Panc1 (cell line): ENCODE measurements at regions not wholly inside any gene's neighbourhood (a gene's known extent, or its start where the extent isn't known, plus 50 kb on each side); places are given as distances from the start of the nearest gene placed in this dataset.

Experiments
- ATAC-seq: fragments of 200-7000 bp; cut with Tn5 transposase; 2 replicates; pipeline ENCODE4 v1.9.1; 2020; ENCODE audit warnings: mild to moderate bottlenecking, moderate library complexity
- BruUV-seq: library from RNA; stranded (reverse); fragments of 400-500 nt; replicated peaks from 2 replicates; lab custom pipeline; 2021; lab: Mats Ljungman, UMichigan
- CTCF ChIA-PET: fragments of 300-600 bp; sonication (Branson Sonifier 250); formaldehyde crosslinking; loops from one replicate; lab custom pipeline; 2022; ENCODE audit warnings: antibody characterized with exemption; lab: Charles Lee
- POLR2A ChIA-PET: fragments of 300-600 bp; sonication (Branson Sonifier 250); formaldehyde crosslinking; loops from one replicate; lab custom pipeline; 2022; ENCODE audit warnings: antibody characterized with exemption; lab: Charles Lee
- DNase-seq: peaks from one replicate; pipeline ENCODE4 v3.0.0-alpha.2; 2010; ENCODE audit warnings: low read depth, low spot score
- H3K27ac ChIP-seq: 2 replicates; pipeline ENCODE4 v1.5.1; 2011; ENCODE audit warnings: mild to moderate bottlenecking, low read length, inconsistent platforms
- H3K27me3 ChIP-seq: fragments of 200-500 bp; sonication (Bioruptor generic); 2 replicates; pipeline ENCODE4 v1.6.0; 2014; ENCODE audit warnings: low read length, inconsistent platforms; ENCODE audit not compliant: control insufficient read depth, insufficient read depth
- H3K36me3 ChIP-seq: fragments of 200-500 bp; sonication (Bioruptor generic); 2 replicates; pipeline ENCODE4 v1.5.1; 2014; ENCODE audit warnings: inconsistent platforms, mild to moderate bottlenecking, low read length, moderate library complexity; ENCODE audit not compliant: control insufficient read depth, insufficient read depth
- H3K4me1 ChIP-seq: 2 replicates; pipeline ENCODE4 v1.5.1; 2011; ENCODE audit warnings: inconsistent platforms, mild to moderate bottlenecking, low read length, moderate library complexity; ENCODE audit not compliant: control insufficient read depth, insufficient read depth
- H3K4me3 ChIP-seq, 2 experiments: 2 replicates each; pipeline ENCODE4 v1.5.1; 2011 to 2012; ENCODE audit warnings: low read depth in 2 of 2, low read length in 2 of 2, mild to moderate bottlenecking in 2 of 2, inconsistent platforms in 1 of 2, moderate library complexity in 1 of 2
- H3K9me3 ChIP-seq: fragments of 200-500 bp; sonication (Bioruptor generic); 2 replicates; pipeline ENCODE4 v1.5.1; 2014; ENCODE audit warnings: low read depth, mild to moderate bottlenecking, inconsistent platforms, low read length, moderate library complexity; ENCODE audit not compliant: control insufficient read depth, insufficient read depth
- CTCF ChIP-seq: fragments of 450-650 bp; IDR thresholded peaks from 2 replicates; pipeline ENCODE4 v1.5.1; 2017; ENCODE audit warnings: mild to moderate bottlenecking
- POLR2AphosphoS5 ChIP-seq: IDR thresholded peaks from 2 replicates; pipeline ENCODE4 v1.6.1; 2012; ENCODE audit warnings: mild to moderate bottlenecking, low read depth, low read length, moderate library complexity
- REST ChIP-seq, 2 experiments: IDR thresholded peaks; 2 replicates each; pipeline ENCODE4 v1.6.1; 2011 to 2012; ENCODE audit warnings: low read depth in 2 of 2, control low read depth in 1 of 2, low read length in 1 of 2, mild to moderate bottlenecking in 1 of 2, moderate library complexity in 1 of 2; ENCODE audit not compliant: insufficient read depth in 1 of 2
- SIN3A ChIP-seq: IDR thresholded peaks from 2 replicates; pipeline ENCODE4 v1.6.1; 2012; ENCODE audit warnings: low read depth, mild to moderate bottlenecking, low read length, moderate library complexity, borderline replicate concordance; ENCODE audit not compliant: insufficient read depth
- TCF7L2 ChIP-seq: IDR thresholded peaks from 2 replicates; pipeline ENCODE4 v1.6.1; 2011; ENCODE audit warnings: mild to moderate bottlenecking, low read depth, low read length, inconsistent platforms
- in situ Hi-C: cut with HindIII; loops from 2 replicates; pipeline ENCODE4 v1.10.0; 2016; ENCODE audit warnings: low sequenced_read_pairs, low pct_unique_long_range_greater_than_20kb
- intact Hi-C: fragments of 100-400 bp; cut with micrococcal nuclease; formaldehyde crosslinking; loops from one replicate; pipeline ENCODE4 v1.10.0; 2022; ENCODE audit not compliant: unreplicated experiment

- ATAC-seq, result no peak
- CTCF ChIA-PET, result no interaction called here
Observed at GRCh38 chr1:116257341-116257767, 115.7 kb upstream of the ATP1A1 start.

GRCh38 chr1:116257836-116258235, 115.2 kb upstream of the ATP1A1 start:
- POLR2A ChIA-PET, result no interaction called here
- in situ Hi-C loops (no loop called here), intact Hi-C loops (no loop called here)
- Histone ChIP-seq H3K36me3 (no peaks in the 10 kb centered on the region), H3K27me3 (no peaks in the 10 kb centered on the region; the same call in 1 of the 2 replicates), H3K9me3 (no peaks in the 10 kb centered on the region), H3K27ac (no peak overlapping the region), H3K4me1 (no peaks in the 10 kb centered on the region), H3K4me3 (no peak overlapping the region)
- no peak for TF ChIP-seq TCF7L2
- CTCF ChIA-PET, result no interaction called here
- ATAC-seq (no peak), DNase-seq (no peak)
- BruUV-seq, result no TSS peak

More at GRCh38 chr1:116257341-116257767, 115.7 kb upstream of the ATP1A1 start:
- in situ Hi-C loops (no loop called here), intact Hi-C loops (no loop called here)
- no TSS peak for BruUV-seq
- H3K4me1 ChIP-seq, result no peaks in the 10 kb centered on the region
- no peaks in the 10 kb centered on the region for H3K9me3 ChIP-seq
- POLR2A ChIA-PET, result no interaction called here
- H3K27me3 ChIP-seq, result no peaks in the 10 kb centered on the region; the same call in 1 of the 2 replicates
- no peak for DNase-seq
- H3K4me3 ChIP-seq, result no peak overlapping the region
- TF ChIP-seq REST (IDR thresholded peaks at IDR 0.05; ENCODE audit: insufficient read depth in 1 of 2, low read depth in 2 of 2, low read length in 1 of 2), result no peak
- no peak for TF ChIP-seq CTCF
- TF ChIP-seq TCF7L2, result no peak
- TF ChIP-seq POLR2AphosphoS5, result no peak
- no peak for TF ChIP-seq SIN3A
- H3K36me3 ChIP-seq, result no peaks in the 10 kb centered on the region
- H3K27ac ChIP-seq, result no peak overlapping the region

GRCh38 chr1:116258668-116259419, 114.2 kb upstream of the ATP1A1 start:
- H3K4me1 ChIP-seq, result no peaks in the 10 kb centered on the region
- H3K27ac ChIP-seq, result no peak overlapping the region
- in situ Hi-C loops, result no loop called here
- DNase-seq, result no peak
- no TSS peak for BruUV-seq
- H3K9me3 ChIP-seq, result no peaks in the 10 kb centered on the region
- H3K27me3 ChIP-seq, result no peaks in the 10 kb centered on the region; the same call in 1 of the 2 replicates
- H3K36me3 ChIP-seq, result no peaks in the 10 kb centered on the region
- POLR2A ChIA-PET, result no interaction called here
- TF ChIP-seq CTCF (no peak), SIN3A (no peak), POLR2AphosphoS5 (no peak), TCF7L2 (no peak), REST (IDR thresholded peaks at IDR 0.05; ENCODE audit: insufficient read depth in 1 of 2, low read depth in 2 of 2, low read length in 1 of 2) (no peak)
- intact Hi-C loops, result no loop called here
- ATAC-seq, result no peak
- H3K4me3 ChIP-seq, result no peak overlapping the region
- CTCF ChIA-PET, result no interaction called here
